ENCODE measurements at regions not wholly inside any gene's neighbourhood (a gene's known extent, or its start where the extent isn't known, plus 50 kb on each side); places are given as distances from the start of the nearest gene placed in this dataset.

GRCh38 chr9:11946531-11946930, 746.7 kb upstream of the TYRP1 start:
- TF ChIP-seq CTCF (IDR thresholded peaks at IDR 0.05): no peak
- TF ChIP-seq POLR2A (IDR thresholded peaks at IDR 0.05): no peak
